Stimulated activated CD8-positive, alpha-beta memory T cell treated with anti-CD3 and anti-CD28 coated beads, Interleukin-2, amount 100 ng/mL, for 1 hour (primary cell): ENCODE measurements at regions not wholly inside any gene's neighbourhood (a gene's known extent, or its start where the extent isn't known, plus 50 kb on each side); places are given as distances from the start of the nearest gene placed in this dataset.

Source experiments
- DNase-seq, 2 donors: peaks; one replicate each; pipeline ENCODE4 v3.0.0-alpha.2; 2020; ENCODE audit warnings: low read depth in 2 of 2

DNA sequence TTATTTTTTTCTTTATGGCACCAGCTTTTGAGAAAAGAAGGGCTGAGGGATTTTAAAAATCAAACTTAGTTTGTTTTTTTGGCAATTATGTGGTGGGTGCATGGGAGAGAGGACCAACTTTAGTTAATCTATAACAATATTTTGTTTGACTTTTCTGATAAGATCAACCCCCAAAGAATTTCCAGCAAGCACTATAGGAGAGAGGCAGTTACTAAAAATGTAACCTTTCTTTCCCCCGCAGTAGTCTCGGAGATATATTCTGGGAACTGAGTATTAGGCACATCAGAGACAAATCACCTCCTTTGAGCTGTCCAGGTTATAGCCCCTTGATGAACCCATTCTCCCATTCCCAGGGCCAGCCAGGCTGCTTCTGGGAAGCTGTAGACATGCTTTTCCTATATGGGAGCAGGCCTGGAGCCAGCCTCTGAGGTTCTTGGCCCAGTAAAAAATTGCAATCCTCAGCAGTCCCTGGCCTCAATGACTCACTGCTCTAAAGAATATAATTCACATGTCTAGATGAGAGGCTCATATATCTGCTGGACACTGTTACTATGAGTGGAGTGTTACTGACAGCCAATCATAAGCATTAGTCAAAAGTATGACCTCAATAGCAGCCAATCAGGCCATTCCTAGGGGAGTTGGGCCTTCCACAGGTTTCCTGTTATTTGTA lies 138.3 kb upstream of the AGBL1 start:
- DNase-seq, result no peak

- no peak for DNase-seq
These were observed 137.0 kb upstream of the AGBL1 start for GRCh38 chr15:85942632-85943031.

- no peak for DNase-seq
These were observed 136.5 kb upstream of the AGBL1 start for GRCh38 chr15:85943151-85943550.

- no peak for DNase-seq
These were observed 135.9 kb upstream of the AGBL1 start for GRCh38 chr15:85943791-85944190.

- DNase-seq, result no peak
These were observed 132.7 kb upstream of the AGBL1 start for GRCh38 chr15:85947021-85947420.

DNA sequence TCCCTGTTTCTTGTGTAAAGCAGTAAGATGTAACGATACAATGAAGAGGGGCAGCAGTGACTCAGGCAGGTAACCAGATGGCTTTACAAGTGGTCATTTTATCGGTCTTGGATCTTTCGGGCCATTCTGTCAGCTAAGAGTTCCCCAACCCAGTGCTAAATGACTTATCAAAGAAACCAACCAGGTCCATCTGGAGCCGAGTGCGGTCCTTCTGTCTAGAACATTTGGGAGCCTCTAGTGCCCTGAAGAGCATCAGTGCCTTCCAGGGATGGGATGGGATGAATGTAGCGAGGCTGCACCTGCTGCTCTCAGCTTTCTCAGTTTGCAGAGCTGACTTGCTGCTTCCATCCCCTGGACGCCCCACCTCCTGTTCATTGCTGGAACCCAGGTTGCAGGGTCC lies 131.7 kb upstream of the AGBL1 start:
- no peak for DNase-seq

DNA sequence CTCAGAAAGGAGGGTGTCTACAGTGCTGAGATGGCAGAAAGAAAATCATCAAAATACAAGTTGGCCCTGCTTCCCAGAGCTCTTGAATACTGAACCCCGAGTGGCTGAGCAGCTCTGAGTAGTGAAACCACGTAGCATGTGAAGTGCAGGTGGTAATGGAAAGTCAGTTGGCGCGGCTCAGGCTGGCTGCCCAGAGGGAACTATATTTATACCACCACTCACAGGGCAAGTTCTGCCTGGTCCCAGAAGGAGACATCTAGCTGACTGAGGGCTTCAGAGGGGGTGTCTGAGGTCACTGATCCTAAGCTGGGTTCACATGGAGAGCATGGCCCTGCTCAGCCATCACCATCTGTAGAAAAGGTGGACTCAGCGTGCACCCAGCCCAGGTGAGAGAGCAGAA lies 129.6 kb upstream of the AGBL1 start:
- no peak for DNase-seq

- no peak for DNase-seq
These were observed 125.1 kb upstream of the AGBL1 start for GRCh38 chr15:85954586-85954985.

DNA sequence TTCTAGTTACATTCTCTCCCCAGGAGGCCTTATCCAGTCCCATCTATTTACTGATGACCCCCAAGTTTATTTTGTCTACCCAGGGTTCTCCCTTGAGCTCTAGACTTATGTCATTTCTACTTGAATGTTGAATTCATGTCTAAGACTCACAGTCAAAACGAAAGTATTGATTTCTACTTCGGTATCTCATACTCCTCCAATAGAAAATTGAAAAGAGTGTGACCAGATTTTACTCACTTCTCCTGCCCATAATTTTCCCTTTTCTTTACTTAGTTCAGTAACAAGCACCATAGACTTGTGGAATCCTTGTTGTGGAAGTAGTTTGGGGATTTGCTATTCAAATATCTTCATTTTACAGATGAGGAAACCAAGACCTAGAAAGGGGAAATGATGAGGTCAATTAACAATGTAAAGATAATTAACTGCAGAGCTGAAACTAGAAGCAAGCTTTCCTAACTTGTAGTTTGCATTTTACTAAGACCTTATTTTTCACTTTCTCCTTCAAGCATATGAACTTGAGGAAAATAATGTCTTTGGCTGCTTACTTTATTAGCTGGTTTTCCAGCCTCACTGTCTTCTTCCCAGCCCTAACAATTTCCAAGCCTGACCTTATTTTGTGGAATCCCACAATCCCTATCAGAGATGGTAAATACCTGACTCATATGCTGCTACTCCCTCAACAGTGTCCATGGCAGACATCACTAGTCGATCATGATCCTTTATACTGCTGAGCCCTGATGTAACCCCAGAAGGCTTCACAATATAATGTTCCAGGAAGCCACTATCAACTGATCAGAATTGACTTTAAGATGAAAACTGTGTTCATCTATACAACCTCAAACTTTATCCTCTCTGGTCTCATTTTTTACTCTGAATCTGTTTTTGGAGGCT lies 123.9 kb upstream of the AGBL1 start:
- no peak for DNase-seq

DNA sequence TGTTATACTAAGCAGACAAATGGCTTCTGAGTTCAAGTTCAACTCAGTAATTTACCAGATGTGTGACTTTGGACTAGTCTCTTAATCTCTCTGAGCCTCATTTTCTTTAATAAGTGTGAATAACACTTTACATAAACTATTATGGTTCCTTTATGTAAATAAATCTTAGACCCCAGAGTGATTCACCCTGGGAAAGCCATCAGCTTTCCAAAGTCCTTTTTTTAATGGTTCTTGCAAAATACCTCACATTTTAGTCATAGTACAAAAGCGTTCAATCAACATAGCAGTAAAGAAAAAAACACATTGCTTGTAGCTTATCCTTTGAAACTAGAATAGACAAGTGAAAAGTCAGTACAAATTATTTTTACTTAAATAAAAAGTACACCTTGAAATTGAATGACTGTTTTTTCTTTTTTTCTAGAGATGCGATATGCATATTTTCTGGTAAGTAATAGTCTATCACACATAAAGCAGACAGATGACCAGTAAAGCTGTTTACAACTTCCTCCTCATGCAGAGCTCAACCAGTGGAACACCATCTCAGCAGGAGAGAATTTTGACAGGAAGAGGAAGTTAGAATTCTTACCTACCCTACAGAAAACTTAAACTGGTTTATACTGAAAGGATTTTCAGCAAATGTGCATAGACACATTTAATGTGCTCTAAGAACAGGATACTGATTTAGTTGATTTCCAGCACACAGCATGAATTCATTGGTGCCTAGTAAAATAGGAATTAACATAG lies 123.0 kb upstream of the AGBL1 start:
- no peak for DNase-seq

DNA sequence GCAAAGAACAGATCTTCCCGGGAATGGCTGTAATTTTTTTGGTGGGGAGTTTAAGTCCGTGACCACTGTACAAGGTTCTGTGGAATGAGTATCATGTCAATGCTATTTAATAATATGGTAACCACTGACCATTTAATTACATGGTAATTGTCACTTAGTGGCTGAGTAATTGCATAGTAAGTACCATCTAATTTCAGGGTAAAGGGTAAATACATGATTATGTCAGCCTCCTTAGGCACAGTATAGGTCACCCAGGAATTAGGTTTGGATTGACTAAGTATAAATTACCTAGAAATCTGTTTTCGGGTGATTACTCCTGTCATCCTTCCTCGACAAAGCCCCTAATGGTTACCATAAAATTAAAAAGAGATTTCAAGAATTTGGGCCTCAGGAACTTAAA lies 120.1 kb upstream of the AGBL1 start:
- no peak for DNase-seq

GRCh38 chr15:85960381-85960780 lies 119.3 kb upstream of the AGBL1 start:
- no peak for DNase-seq

- no peak for DNase-seq
These were observed 117.8 kb upstream of the AGBL1 start for GRCh38 chr15:85961821-85962220.

DNA sequence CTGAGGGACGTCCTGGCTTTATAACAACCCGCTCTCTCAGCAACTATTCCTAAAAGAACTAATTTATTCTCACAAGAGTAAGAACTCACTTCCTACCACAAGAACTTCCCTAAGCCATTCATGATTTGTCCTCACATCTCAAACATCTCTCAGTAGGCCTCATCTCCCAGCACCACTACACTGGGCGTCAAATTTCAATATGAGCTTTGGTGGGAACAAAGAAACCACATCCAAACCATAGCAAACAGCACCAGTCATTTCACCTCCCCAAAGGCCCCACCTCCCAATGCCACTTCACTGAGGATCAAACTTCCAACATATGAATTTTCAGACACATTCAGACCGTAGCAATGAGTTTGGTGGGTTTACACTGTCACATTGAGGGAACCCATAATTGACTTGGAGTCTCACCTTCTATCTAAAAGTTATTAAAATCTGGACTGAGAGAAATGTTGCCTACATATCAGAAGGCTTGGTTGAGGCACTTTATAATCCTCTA lies 116.4 kb upstream of the AGBL1 start:
- DNase-seq, result no peak

- DNase-seq, result no peak
These were observed 115.2 kb upstream of the AGBL1 start for GRCh38 chr15:85964471-85964870.

- DNase-seq, result no peak
These were observed 112.1 kb upstream of the AGBL1 start for GRCh38 chr15:85967553-85967952.

GRCh38 chr15:85972805-85973540 lies 106.7 kb upstream of the AGBL1 start:
- DNase-seq, result no peak

DNA sequence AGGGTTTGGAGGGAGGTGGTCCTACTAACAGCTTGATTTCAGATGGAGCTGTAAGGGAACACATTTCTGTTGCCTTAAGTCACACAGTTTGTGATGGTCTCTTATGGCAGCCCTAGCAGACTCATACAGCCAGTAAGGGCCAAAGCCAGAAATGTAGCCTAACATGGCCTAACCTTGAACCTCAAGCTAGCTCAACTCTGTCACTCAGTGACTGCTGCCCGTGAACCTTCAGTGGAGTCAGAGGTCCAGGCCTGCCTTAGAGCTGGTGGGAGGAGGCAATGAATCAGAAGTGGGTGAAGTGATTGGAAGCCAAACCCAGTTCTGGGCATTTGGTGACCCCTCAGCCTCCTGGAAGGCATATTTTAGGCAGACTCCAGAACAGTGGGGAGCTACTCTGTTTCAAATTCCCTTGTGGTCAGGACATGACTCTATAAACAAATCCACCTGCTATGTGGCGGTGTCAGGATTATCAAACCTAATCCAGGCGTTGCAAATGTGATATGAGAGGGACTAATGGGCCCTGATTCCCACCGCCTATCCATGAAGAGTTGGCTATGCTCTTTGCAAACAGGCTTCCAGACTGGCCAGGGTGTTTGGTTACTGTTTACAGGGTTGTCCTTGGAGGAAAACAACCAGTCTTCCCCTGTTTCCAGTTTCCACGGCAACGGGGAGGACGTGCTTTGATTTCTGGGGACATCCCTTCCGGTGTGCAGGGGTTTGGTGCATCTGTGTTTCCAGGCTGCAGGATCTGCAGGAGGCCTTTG lies 105.9 kb upstream of the AGBL1 start:
- DNase-seq, result no peak

GRCh38 chr15:85974348-85974705 lies 105.3 kb upstream of the AGBL1 start:
- DNase-seq, result no peak

DNA sequence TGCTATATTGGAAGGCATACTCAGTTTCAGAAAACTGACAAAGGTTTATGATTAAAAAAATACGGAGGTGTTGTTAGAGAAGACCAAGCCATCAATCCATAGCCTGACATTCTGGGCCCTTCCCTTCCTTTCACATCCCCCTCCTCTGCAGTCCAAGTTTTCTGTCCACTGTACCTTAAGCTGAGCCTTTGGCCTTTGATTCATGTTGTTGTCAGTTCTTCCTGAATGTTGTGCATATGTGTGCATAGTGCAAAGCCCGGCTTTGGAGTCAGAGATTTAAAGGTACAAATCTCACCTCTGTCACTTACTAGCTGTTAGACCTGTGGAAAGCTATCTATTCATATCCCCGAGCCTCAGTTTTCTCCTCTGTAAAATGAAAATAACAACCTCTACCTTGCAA lies 104.9 kb upstream of the AGBL1 start:
- DNase-seq, result no peak

GRCh38 chr15:85976102-85976501 lies 103.6 kb upstream of the AGBL1 start:
- no peak for DNase-seq
